SK-N-SH (cell line): ENCODE measurements at regions not wholly inside any gene's neighbourhood (a gene's known extent, or its start where the extent isn't known, plus 50 kb on each side); places are given as distances from the start of the nearest gene placed in this dataset.

Source experiments
- CTCF ChIA-PET: fragments of 300-600, 350-600 bp; formaldehyde crosslinking; extraction: SDS; loops from one replicate; lab custom pipeline; 2021; lab: Yijun Ruan, JAX
- POLR2A ChIA-PET: fragments of 350-600 bp; sonication (Branson Sonifier 250); formaldehyde crosslinking; extraction: SDS; loops from one replicate; lab custom pipeline; 2020; ENCODE audit warnings: antibody characterized with exemption, inconsistent platforms; lab: Yijun Ruan, JAX
- DNase-seq: peaks from one replicate; pipeline ENCODE4 v3.0.0; 2012
- H2AFZ ChIP-seq: fragments of 200-600 bp; sonication (generic); 2 replicates; pipeline ENCODE4 v1.8.1; 2016; ENCODE audit warnings: antibody characterized with exemption, mild to moderate bottlenecking, low read depth
- H3F3A ChIP-seq: fragments of 200-600 bp; sonication (generic); replicated peaks from 2 replicates; pipeline ENCODE3; 2016; ENCODE audit warnings: antibody characterized with exemption, mild to moderate bottlenecking; ENCODE audit not compliant: insufficient read depth
- H3K27ac ChIP-seq, 2 experiments: fragments of 200-500 bp in 1 of 2; fragments of 200-600 bp in 1 of 2; sonication (Bioruptor generic) in 1 of 2; sonication (generic), shearing (Covaris generic) in 1 of 2; 2 replicates each; pipeline versions ENCODE4 v1.5.1 to v1.6.1; 2014 to 2016; ENCODE audit warnings: low read depth in 2 of 2, inconsistent platforms in 1 of 2, low read length in 1 of 2, mild to moderate bottlenecking in 1 of 2, mixed read lengths in 1 of 2
- H3K27me3 ChIP-seq: fragments of 200-600 bp; sonication (generic), shearing (Covaris generic); 2 replicates; pipeline ENCODE4 v1.6.1; 2016; ENCODE audit warnings: mixed run types; ENCODE audit not compliant: insufficient read depth
- H3K36me3 ChIP-seq, 2 experiments: fragments of 200-500 bp in 1 of 2; fragments of 200-600 bp in 1 of 2; sonication (Bioruptor generic) in 1 of 2; sonication (generic) in 1 of 2; replicated peaks in 1 of 2; 2 replicates each; pipeline versions ENCODE3 to v1.5.1; 2014 to 2016; ENCODE audit warnings: low read length in 1 of 2, mild to moderate bottlenecking in 1 of 2; ENCODE audit not compliant: insufficient read depth in 2 of 2, control insufficient read depth in 1 of 2
- H3K4me1 ChIP-seq, 2 experiments: fragments of 200-500 bp in 1 of 2; fragments of 200-600 bp in 1 of 2; sonication (Bioruptor generic) in 1 of 2; sonication (generic), shearing (Covaris generic) in 1 of 2; 2 replicates each; pipeline versions ENCODE4 v1.5.1 to v1.6.1; 2014 to 2016; ENCODE audit warnings: low read depth in 1 of 2, low read length in 1 of 2, mixed run types in 1 of 2; ENCODE audit not compliant: insufficient read depth in 2 of 2, control insufficient read depth in 1 of 2
- H3K4me2 ChIP-seq: fragments of 200-600 bp; sonication (generic), shearing (Covaris generic); 2 replicates; pipeline ENCODE4 v1.6.1; 2017; ENCODE audit warnings: mixed run types
- H3K4me3 ChIP-seq, 2 experiments: fragments of 200-500 bp in 1 of 2; fragments of 200-600 bp in 1 of 2; sonication (Bioruptor generic) in 1 of 2; sonication (generic), shearing (Covaris generic) in 1 of 2; 2 replicates each; pipeline versions ENCODE4 v1.5.1 to v1.8.1; 2014 to 2016; ENCODE audit warnings: low read depth in 2 of 2, inconsistent platforms in 1 of 2, low read length in 1 of 2, mild to moderate bottlenecking in 1 of 2, mixed read lengths in 1 of 2, moderate library complexity in 1 of 2
- H3K79me2 ChIP-seq: fragments of 200-600 bp; sonication (generic); 2 replicates; pipeline ENCODE4 v1.8.1; 2017; ENCODE audit warnings: mild to moderate bottlenecking; ENCODE audit not compliant: insufficient read depth
- H3K9ac ChIP-seq: fragments of 200-600 bp; sonication (generic); 2 replicates; pipeline ENCODE4 v1.6.1; 2017; ENCODE audit warnings: mixed run types
- H3K9me2 ChIP-seq: fragments of 200-600 bp; sonication (generic); 2 replicates; pipeline ENCODE4 v1.6.1; 2017; ENCODE audit warnings: mixed run types
- H3K9me3 ChIP-seq: fragments of 200-600 bp; sonication (generic); 2 replicates; pipeline ENCODE4 v1.6.1; 2017; ENCODE audit warnings: mixed run types, mild to moderate bottlenecking, moderate library complexity
- H4K20me1 ChIP-seq: fragments of 200-600 bp; sonication (generic); 2 replicates; pipeline ENCODE4 v1.6.1; 2017; ENCODE audit warnings: mild to moderate bottlenecking, mixed run types; ENCODE audit not compliant: insufficient read depth
- ELF1 ChIP-seq: IDR thresholded peaks from 2 replicates; pipeline ENCODE4 v1.4.0; 2012
- EZH2phosphoT487 ChIP-seq: fragments of 200-600 bp; sonication (generic); IDR thresholded peaks from 2 replicates; pipeline ENCODE4 v1.6.1; 2017; ENCODE audit warnings: low read depth, mixed run types, mild to moderate bottlenecking, antibody characterized with exemption, moderate library complexity, borderline replicate concordance
- GABPA ChIP-seq: IDR thresholded peaks from 2 replicates; pipeline ENCODE4 v1.4.0; 2012; ENCODE audit warnings: low read depth, mild to moderate bottlenecking
- MAX ChIP-seq: IDR thresholded peaks from 2 replicates; pipeline ENCODE4 v1.4.0; 2012; ENCODE audit warnings: low read depth
- MEF2A ChIP-seq: IDR thresholded peaks from 2 replicates; pipeline ENCODE4 v1.4.0; 2012; ENCODE audit warnings: low read depth, borderline replicate concordance
- REST ChIP-seq: IDR thresholded peaks from 2 replicates; pipeline ENCODE4 v1.6.1; 2012; ENCODE audit warnings: mild to moderate bottlenecking, low read depth, low read length, moderate library complexity
- SMC3 ChIP-seq: IDR thresholded peaks from 2 replicates; pipeline ENCODE4 v1.6.1; 2012; ENCODE audit warnings: low read depth, low read length, improper control_type of control experiment
- TEAD4 ChIP-seq: IDR thresholded peaks from 2 replicates; pipeline ENCODE4 v1.4.0; 2012; ENCODE audit warnings: mild to moderate bottlenecking, borderline replicate concordance; ENCODE audit not compliant: insufficient read depth
- USF1 ChIP-seq: IDR thresholded peaks from 2 replicates; pipeline ENCODE4 v1.4.0; 2012; ENCODE audit warnings: low read depth, borderline replicate concordance
- USF2 ChIP-seq: fragments of 150-350 bp; IDR thresholded peaks from 2 replicates; pipeline ENCODE4 v1.6.1; 2017; ENCODE audit warnings: antibody characterized with exemption, low read length, low read depth, borderline replicate concordance
- WGBS: methylation state at CpG from one replicate; pipeline ENCODE4 v1.1.6; 2017; ENCODE audit warnings: low lambda C conversion rate; 5-methylcytosine and 5-hydroxymethylcytosine counted together
- TF ChIP-seq, protein P1 (sequence below): fragments of 200-600 bp; sonication (generic); IDR thresholded peaks from 2 replicates; pipeline ENCODE4 v1.6.1; 2017; ENCODE audit warnings: antibody characterized with exemption, mild to moderate bottlenecking, moderate library complexity

GRCh38 chr5:6949230-6949629, 236.0 kb downstream of the TENT4A start:
- no peak for DNase-seq
- POLR2A ChIA-PET: no interaction called here
- H2AFZ ChIP-seq: no peak overlapping the region
- no peak overlapping the region for H3K4me2 ChIP-seq
- no peaks in the 10 kb centered on the region for H3K36me3 ChIP-seq
- no peak overlapping the region for H3K27ac ChIP-seq
- CTCF ChIA-PET: no interaction called here
- TF ChIP-seq TEAD4 (no peak), MEF2A (no peak), EZH2phosphoT487 (no peak), USF1 (no peak), MAX (no peak), GABPA (no peak), REST (no peak), SMC3 (no peak), ELF1 (no peak), USF2 (no peak)
- TF ChIP-seq, protein P1, sequence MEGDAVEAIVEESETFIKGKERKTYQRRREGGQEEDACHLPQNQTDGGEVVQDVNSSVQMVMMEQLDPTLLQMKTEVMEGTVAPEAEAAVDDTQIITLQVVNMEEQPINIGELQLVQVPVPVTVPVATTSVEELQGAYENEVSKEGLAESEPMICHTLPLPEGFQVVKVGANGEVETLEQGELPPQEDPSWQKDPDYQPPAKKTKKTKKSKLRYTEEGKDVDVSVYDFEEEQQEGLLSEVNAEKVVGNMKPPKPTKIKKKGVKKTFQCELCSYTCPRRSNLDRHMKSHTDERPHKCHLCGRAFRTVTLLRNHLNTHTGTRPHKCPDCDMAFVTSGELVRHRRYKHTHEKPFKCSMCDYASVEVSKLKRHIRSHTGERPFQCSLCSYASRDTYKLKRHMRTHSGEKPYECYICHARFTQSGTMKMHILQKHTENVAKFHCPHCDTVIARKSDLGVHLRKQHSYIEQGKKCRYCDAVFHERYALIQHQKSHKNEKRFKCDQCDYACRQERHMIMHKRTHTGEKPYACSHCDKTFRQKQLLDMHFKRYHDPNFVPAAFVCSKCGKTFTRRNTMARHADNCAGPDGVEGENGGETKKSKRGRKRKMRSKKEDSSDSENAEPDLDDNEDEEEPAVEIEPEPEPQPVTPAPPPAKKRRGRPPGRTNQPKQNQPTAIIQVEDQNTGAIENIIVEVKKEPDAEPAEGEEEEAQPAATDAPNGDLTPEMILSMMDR: no peak
- no peaks in the 10 kb centered on the region for H4K20me1 ChIP-seq
- H3K4me3 ChIP-seq: no peak overlapping the region
- WGBS: 4% methylated on average over 3 of the region's 3 CpGs
- H3K9ac ChIP-seq: no peak overlapping the region
- H3K4me1 ChIP-seq: no peaks in the 10 kb centered on the region
- no peaks in the 10 kb centered on the region for H3K9me3 ChIP-seq
- H3K79me2 ChIP-seq: no peaks in the 10 kb centered on the region
- no peaks in the 10 kb centered on the region for H3F3A ChIP-seq
- H3K9me2 ChIP-seq: no peaks in the 10 kb centered on the region
- H3K27me3 ChIP-seq: no peaks in the 10 kb centered on the region
